ENCODE measurements at regions not wholly inside any gene's neighbourhood (a gene's known extent, or its start where the extent isn't known, plus 50 kb on each side); places are given as distances from the start of the nearest gene placed in this dataset.

DNA sequence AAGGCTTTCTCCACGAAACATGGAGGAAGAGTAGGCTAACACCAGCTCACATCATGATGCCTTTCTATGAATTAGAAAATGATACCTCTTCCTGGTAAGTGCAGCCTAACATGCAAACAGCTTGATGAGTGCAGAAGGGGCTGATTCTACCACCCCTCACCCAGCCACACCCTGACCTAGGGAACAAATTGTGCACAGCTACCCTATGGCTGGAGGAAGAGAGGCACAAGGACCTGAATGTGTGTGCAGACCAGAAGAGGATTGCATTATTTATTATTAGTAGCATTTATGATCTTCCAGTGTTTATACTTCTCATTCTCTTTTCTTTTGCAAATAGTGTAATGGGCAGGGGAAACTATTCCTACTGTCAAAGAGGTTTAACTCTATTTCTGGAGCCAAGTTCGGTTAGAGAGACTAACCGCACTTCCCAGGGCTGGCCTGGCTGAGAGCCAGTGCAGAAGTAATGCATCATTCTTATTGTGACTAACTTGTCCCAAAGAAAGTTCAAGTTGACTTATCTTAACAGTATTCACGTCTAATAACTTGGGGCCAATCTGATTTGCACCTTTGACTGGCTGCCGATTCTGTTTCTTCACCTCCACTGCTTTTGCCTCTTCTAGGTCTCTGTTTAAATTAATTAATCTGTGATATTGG, 237.5 kb downstream of the CD83 start:
- TF ChIP-seq CTCF (IDR thresholded peaks at IDR 0.05) = no peak

DNA sequence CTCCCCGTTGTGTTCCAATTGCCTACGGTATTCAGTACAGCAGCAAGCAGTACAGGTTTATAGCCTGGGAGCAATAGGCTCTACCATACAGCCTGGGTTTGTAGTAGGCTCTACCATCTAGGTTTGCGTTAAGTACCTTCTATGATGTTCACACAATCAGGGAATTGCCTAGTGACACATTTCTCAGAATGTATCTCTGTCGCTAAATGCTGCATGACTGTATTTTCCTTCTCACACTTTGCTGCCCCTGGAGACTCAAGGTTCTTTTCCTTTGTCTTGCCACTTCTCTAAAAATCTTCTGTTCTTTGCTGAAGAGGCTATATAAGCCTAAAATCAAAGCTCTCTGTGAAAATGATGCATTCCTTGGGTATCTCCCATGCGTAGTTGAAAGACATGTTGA, 241.9 kb downstream of the CD83 start:
- TF ChIP-seq CTCF (IDR thresholded peaks at IDR 0.05) = no peak

GRCh38 chr6:14360565-14360964, 243.0 kb downstream of the CD83 start:
- no peak for TF ChIP-seq CTCF (IDR thresholded peaks at IDR 0.05)

GRCh38 chr6:14361297-14361696, 243.7 kb downstream of the CD83 start:
- TF ChIP-seq CTCF (IDR thresholded peaks at IDR 0.05) = no peak

DNA sequence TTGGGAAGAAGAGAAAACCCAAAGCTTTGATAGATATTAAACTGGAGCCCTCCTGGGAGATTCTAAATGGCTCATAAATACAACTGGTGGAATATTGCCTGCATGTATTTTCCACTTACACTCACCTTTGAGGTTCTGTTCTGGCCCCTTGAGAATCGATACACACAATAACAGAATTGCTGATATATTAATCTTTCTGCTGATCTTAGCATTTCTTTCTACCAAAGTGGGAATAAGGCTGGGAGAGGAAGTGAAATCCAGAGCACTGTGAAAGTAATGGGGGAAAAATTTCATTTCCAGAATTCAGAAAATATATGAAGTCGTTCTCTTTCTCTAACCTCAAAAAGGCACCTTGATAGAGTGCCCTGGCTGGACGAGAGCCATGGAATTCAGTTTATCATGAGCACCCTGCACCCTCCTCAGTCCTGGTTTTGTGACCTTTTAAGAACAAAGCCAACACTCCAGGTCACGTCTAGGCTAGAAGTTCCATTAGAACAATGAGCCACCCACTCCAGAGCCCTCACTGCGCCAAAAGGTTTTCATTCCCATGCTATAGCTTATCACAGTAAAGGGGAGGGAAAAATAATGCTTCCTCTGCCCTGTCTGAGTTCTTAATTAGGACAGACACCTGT, 244.5 kb downstream of the CD83 start:
- TF ChIP-seq CTCF (IDR thresholded peaks at IDR 0.05) = no peak

DNA sequence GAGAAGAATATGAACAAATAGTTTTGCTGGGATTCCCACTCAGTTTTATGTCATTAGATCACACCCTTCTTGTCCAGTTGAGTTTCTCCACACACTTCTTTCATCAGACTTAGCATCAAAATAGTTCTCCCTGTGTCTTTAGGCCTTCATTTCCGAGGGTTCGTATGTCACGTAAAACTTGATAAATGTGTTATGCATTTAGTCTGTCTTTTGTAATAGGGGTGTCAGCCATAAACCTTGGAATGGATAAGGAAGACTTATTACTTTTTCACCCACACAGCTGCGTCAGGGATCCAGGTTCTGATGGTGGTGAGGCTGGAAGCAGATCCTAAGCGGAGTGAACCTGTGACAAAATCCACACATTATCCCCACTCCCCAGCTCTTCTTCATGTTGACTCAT, 246.8 kb downstream of the CD83 start:
- TF ChIP-seq CTCF (IDR thresholded peaks at IDR 0.05) = no peak

DNA sequence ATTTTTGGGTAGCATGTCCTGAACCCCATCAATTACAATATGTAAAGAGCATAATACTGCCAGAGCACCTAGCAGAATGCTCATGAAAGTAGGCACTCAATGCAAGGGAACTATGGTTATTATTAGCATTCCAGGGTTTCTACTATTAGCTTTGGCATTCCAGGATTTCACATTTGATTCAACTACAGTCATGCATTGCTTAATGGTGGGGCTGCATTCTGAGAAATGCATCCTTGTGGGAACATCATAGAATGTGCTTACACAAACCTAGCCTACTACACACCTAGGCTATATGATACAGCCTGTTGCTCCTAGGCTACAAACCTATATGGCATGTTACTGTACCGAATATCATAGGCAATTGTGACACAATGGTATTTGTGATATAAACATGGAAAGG, 247.8 kb downstream of the CD83 start:
- no peak for TF ChIP-seq CTCF (IDR thresholded peaks at IDR 0.05)
